ENCODE measurements at regions not wholly inside any gene's neighbourhood (a gene's known extent, or its start where the extent isn't known, plus 50 kb on each side); places are given as distances from the start of the nearest gene placed in this dataset.

DNA sequence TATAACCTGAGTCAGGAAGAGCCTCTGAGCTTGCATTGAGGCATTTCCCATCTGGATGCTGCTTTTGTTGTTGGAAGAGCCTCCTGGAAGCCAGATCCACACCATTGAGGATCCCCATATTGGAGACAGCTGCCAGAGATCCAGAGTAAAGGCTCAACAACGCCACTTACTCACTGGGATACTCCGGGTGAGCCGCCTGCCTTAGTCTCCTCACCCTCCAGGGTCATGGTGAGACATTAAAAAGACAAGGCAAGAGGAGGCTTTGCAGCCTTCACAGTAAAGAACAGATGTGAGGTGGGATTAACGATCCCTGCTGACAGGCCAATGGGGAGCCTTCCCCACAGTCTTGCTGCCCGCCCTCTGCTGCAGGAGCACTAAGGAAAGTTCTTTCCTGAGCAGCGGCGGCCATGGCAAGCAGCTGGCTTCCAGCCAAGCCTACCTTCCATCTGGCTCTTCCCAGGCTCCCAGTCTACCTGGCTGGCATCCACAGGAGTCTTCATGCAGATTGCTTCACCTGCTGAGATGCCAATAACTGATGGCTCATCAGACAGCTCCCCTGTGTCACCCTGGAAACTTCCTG, 198.5 kb downstream of the CYLD start:
- Histone ChIP-seq H3K4me2 (ENCODE audit: insufficient read depth, low read length) (no peak overlapping the region), H3K9me3 (ENCODE audit: insufficient read depth, low read length, severe bottlenecking) (no peaks in the 10 kb centered on the region), H2AFZ (ENCODE audit: low read depth, low read length) (no peak overlapping the region), H3K4me1 (ENCODE audit: insufficient read depth, low read length) (no peaks in the 10 kb centered on the region), H3K27ac (ENCODE audit: low read length) (no peak overlapping the region), H3K4me3 (ENCODE audit: low read depth in 1 of 2, low read length in 2 of 2) (no peak overlapping the region), H4K20me1 (ENCODE audit: insufficient read depth, low read length) (no peaks in the 10 kb centered on the region; the same call in 1 of the 2 replicates), H3K79me2 (ENCODE audit: insufficient read depth, low read length) (no peaks in the 10 kb centered on the region), H3K27me3 (ENCODE audit: insufficient read depth, low read length, poor library complexity) (no peaks in the 10 kb centered on the region), H3K9ac (ENCODE audit: low read depth, low read length) (no peak overlapping the region), H3K36me3 (ENCODE audit: insufficient read depth, low read length) (no peaks in the 10 kb centered on the region)
- ATAC-seq (ENCODE audit: insufficient read depth, low read depth) = no peak
- DNase-seq = no peak
- no peak for TF ChIP-seq EZH2 (IDR thresholded peaks at IDR 0.05; ENCODE audit: borderline replicate concordance, low read depth, low read length, severe bottlenecking)
- TF ChIP-seq CTCF (IDR thresholded peaks at IDR 0.05; ENCODE audit: borderline replicate concordance, extremely low read depth, low read length, poor library complexity, severe bottlenecking) = no peak

GRCh38 chr16:50939356-50939755, 197.5 kb downstream of the CYLD start:
- no peak overlapping the region for H2AFZ ChIP-seq (ENCODE audit: low read depth, low read length)
- no peaks in the 10 kb centered on the region for H3K4me1 ChIP-seq (ENCODE audit: insufficient read depth, low read length)
- H3K9me3 ChIP-seq (ENCODE audit: insufficient read depth, low read length, severe bottlenecking) = no peaks in the 10 kb centered on the region
- ATAC-seq (ENCODE audit: insufficient read depth, low read depth) (no peak), DNase-seq (no peak)
- no peaks in the 10 kb centered on the region; the same call in 1 of the 2 replicates for H4K20me1 ChIP-seq (ENCODE audit: insufficient read depth, low read length)
- H3K9ac ChIP-seq (ENCODE audit: low read depth, low read length) = no peak overlapping the region
- H3K79me2 ChIP-seq (ENCODE audit: insufficient read depth, low read length) = no peaks in the 10 kb centered on the region
- H3K27me3 ChIP-seq (ENCODE audit: insufficient read depth, low read length, poor library complexity) = no peaks in the 10 kb centered on the region
- no peaks in the 10 kb centered on the region for H3K36me3 ChIP-seq (ENCODE audit: insufficient read depth, low read length)
- TF ChIP-seq EZH2 (IDR thresholded peaks at IDR 0.05; ENCODE audit: borderline replicate concordance, low read depth, low read length, severe bottlenecking) = no peak
- no peak for TF ChIP-seq CTCF (IDR thresholded peaks at IDR 0.05; ENCODE audit: borderline replicate concordance, extremely low read depth, low read length, poor library complexity, severe bottlenecking)
- H3K27ac ChIP-seq (ENCODE audit: low read length) = no peak overlapping the region
- no peak overlapping the region for H3K4me3 ChIP-seq (ENCODE audit: low read depth in 1 of 2, low read length in 2 of 2)
- no peak overlapping the region for H3K4me2 ChIP-seq (ENCODE audit: insufficient read depth, low read length)

DNA sequence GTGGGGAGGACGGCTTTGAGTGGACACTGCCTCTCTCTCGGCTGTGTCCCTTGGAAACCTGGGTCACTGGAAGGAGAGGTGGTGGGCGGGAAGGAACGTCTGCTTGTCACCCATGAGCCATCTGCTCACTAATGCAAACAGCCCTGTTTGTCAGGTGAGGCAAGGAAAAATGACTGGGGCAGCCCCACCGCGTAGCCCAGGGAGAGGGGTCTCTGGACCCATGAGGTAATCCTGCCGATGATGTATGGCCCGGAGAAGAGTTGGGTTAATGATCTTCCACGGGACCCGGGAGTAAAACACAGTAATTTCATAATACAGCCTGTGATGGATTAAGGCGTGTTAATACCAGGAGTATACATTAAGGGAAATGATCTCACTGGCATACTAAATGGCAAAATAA, 197.0 kb downstream of the CYLD start:
- Histone ChIP-seq H3K27me3 (ENCODE audit: insufficient read depth, low read length, poor library complexity) (no peaks in the 10 kb centered on the region), H3K4me1 (ENCODE audit: insufficient read depth, low read length) (no peaks in the 10 kb centered on the region), H3K36me3 (ENCODE audit: insufficient read depth, low read length) (no peaks in the 10 kb centered on the region), H3K4me3 (ENCODE audit: low read depth in 1 of 2, low read length in 2 of 2) (no peak overlapping the region), H3K27ac (ENCODE audit: low read length) (no peak overlapping the region), H2AFZ (ENCODE audit: low read depth, low read length) (no peak overlapping the region), H3K9ac (ENCODE audit: low read depth, low read length) (no peak overlapping the region), H4K20me1 (ENCODE audit: insufficient read depth, low read length) (no peaks in the 10 kb centered on the region; the same call in 1 of the 2 replicates), H3K4me2 (ENCODE audit: insufficient read depth, low read length) (no peak overlapping the region), H3K9me3 (ENCODE audit: insufficient read depth, low read length, severe bottlenecking) (no peaks in the 10 kb centered on the region), H3K79me2 (ENCODE audit: insufficient read depth, low read length) (no peaks in the 10 kb centered on the region)
- TF ChIP-seq EZH2 (IDR thresholded peaks at IDR 0.05; ENCODE audit: borderline replicate concordance, low read depth, low read length, severe bottlenecking) = no peak
- no peak for TF ChIP-seq CTCF (IDR thresholded peaks at IDR 0.05; ENCODE audit: borderline replicate concordance, extremely low read depth, low read length, poor library complexity, severe bottlenecking)
- ATAC-seq (ENCODE audit: insufficient read depth, low read depth) (no peak), DNase-seq (no peak)

Measured in DND-41 (cell line).